ES-I3 (cell line): ENCODE measurements at regions not wholly inside any gene's neighbourhood (a gene's known extent, or its start where the extent isn't known, plus 50 kb on each side); places are given as distances from the start of the nearest gene placed in this dataset.

Source experiments
- H3K36me3 ChIP-seq: 2 replicates; pipeline ENCODE4 v1.6.1; 2013; ENCODE audit warnings: mild to moderate bottlenecking, low read length, control low read depth, moderate library complexity; ENCODE audit not compliant: insufficient read depth
- H3K4me1 ChIP-seq: 2 replicates; pipeline ENCODE4 v1.6.1; 2013; ENCODE audit warnings: mild to moderate bottlenecking, control low read depth, low read length; ENCODE audit not compliant: insufficient read depth
- H3K9ac ChIP-seq: 2 replicates; pipeline ENCODE4 v1.6.1; 2013; ENCODE audit warnings: low read depth, mild to moderate bottlenecking, low read length, moderate library complexity
- H3K9me3 ChIP-seq: 2 replicates; pipeline ENCODE4 v1.6.1; 2013; ENCODE audit warnings: mild to moderate bottlenecking, low read length, moderate library complexity; ENCODE audit not compliant: control insufficient read depth, insufficient read depth

- no peaks in the 10 kb centered on the region for H3K9me3 ChIP-seq
- no peak overlapping the region for H3K9ac ChIP-seq
- H3K36me3 ChIP-seq: no peaks in the 10 kb centered on the region
- peaks cover 4% of the 10 kb centered on the region; the same call in 1 of the 2 replicates for H3K4me1 ChIP-seq
Measured at GRCh38 chr2:38192976-38193375, 117.0 kb upstream of the CYP1B1 start.

GRCh38 chr2:38192046-38192445, 116.1 kb upstream of the CYP1B1 start:
- no peak overlapping the region for H3K9ac ChIP-seq
- peaks cover 4% of the 10 kb centered on the region; the same call in 1 of the 2 replicates for H3K4me1 ChIP-seq
- H3K36me3 ChIP-seq: no peaks in the 10 kb centered on the region
- H3K9me3 ChIP-seq: no peaks in the 10 kb centered on the region

- Histone ChIP-seq H3K4me1 (peaks cover 4% of the 10 kb centered on the region; the same call in 1 of the 2 replicates), H3K9me3 (no peaks in the 10 kb centered on the region), H3K36me3 (no peaks in the 10 kb centered on the region), H3K9ac (no peak overlapping the region)
Measured at GRCh38 chr2:38191516-38191915, 115.6 kb upstream of the CYP1B1 start.

- no peaks in the 10 kb centered on the region for H3K9me3 ChIP-seq
- no peaks in the 10 kb centered on the region for H3K36me3 ChIP-seq
- peaks cover 4% of the 10 kb centered on the region; the same call in 1 of the 2 replicates for H3K4me1 ChIP-seq
- H3K9ac ChIP-seq: no peak overlapping the region
Measured at GRCh38 chr2:38190542-38191218, 114.7 kb upstream of the CYP1B1 start.

- Histone ChIP-seq H3K36me3 (no peaks in the 10 kb centered on the region), H3K4me1 (no peaks in the 10 kb centered on the region; the same call in 1 of the 2 replicates), H3K9ac (no peak overlapping the region), H3K9me3 (no peaks in the 10 kb centered on the region)
Measured at GRCh38 chr2:38187541-38188011, 111.6 kb upstream of the CYP1B1 start.

- Histone ChIP-seq H3K4me1 (no peaks in the 10 kb centered on the region), H3K36me3 (no peaks in the 10 kb centered on the region), H3K9me3 (no peaks in the 10 kb centered on the region), H3K9ac (no peak overlapping the region)
Measured at GRCh38 chr2:38185012-38185491, 109.1 kb upstream of the CYP1B1 start.

- no peak overlapping the region for H3K9ac ChIP-seq
- no peaks in the 10 kb centered on the region for H3K9me3 ChIP-seq
- H3K4me1 ChIP-seq: no peaks in the 10 kb centered on the region
- no peaks in the 10 kb centered on the region for H3K36me3 ChIP-seq
Measured at GRCh38 chr2:38182492-38183003, 106.6 kb upstream of the CYP1B1 start.

- Histone ChIP-seq H3K4me1 (no peaks in the 10 kb centered on the region), H3K9me3 (no peaks in the 10 kb centered on the region), H3K9ac (no peak overlapping the region), H3K36me3 (no peaks in the 10 kb centered on the region)
Measured at GRCh38 chr2:38181806-38182491, 106.0 kb upstream of the CYP1B1 start.

- no peak overlapping the region for H3K9ac ChIP-seq
- no peaks in the 10 kb centered on the region for H3K4me1 ChIP-seq
- H3K36me3 ChIP-seq: no peaks in the 10 kb centered on the region
- no peaks in the 10 kb centered on the region for H3K9me3 ChIP-seq
Measured at GRCh38 chr2:38180754-38181153, 104.8 kb upstream of the CYP1B1 start.

- H3K36me3 ChIP-seq: no peaks in the 10 kb centered on the region
- no peaks in the 10 kb centered on the region for H3K9me3 ChIP-seq
- no peak overlapping the region for H3K9ac ChIP-seq
- H3K4me1 ChIP-seq: no peaks in the 10 kb centered on the region
Measured at GRCh38 chr2:38178556-38179419, 102.8 kb upstream of the CYP1B1 start.

- Histone ChIP-seq H3K9ac (no peak overlapping the region), H3K4me1 (no peaks in the 10 kb centered on the region), H3K36me3 (no peaks in the 10 kb centered on the region), H3K9me3 (no peaks in the 10 kb centered on the region)
Measured at GRCh38 chr2:38178119-38178518, 102.2 kb upstream of the CYP1B1 start.

GRCh38 chr2:38176619-38177021, 100.7 kb upstream of the CYP1B1 start:
- no peaks in the 10 kb centered on the region for H3K9me3 ChIP-seq
- no peaks in the 10 kb centered on the region for H3K4me1 ChIP-seq
- no peaks in the 10 kb centered on the region for H3K36me3 ChIP-seq
- H3K9ac ChIP-seq: no peak overlapping the region

- H3K36me3 ChIP-seq: no peaks in the 10 kb centered on the region
- no peaks in the 10 kb centered on the region for H3K4me1 ChIP-seq
- H3K9ac ChIP-seq: no peak overlapping the region
- no peaks in the 10 kb centered on the region for H3K9me3 ChIP-seq
Measured at GRCh38 chr2:38174646-38175423, 98.9 kb upstream of the CYP1B1 start.
